WTC11 (cell line): ENCODE measurements at regions not wholly inside any gene's neighbourhood (a gene's known extent, or its start where the extent isn't known, plus 50 kb on each side); places are given as distances from the start of the nearest gene placed in this dataset.

Experiments used
- ATAC-seq: fragments of 200-7000 bp; cut with Tn5 transposase; 2 replicates; pipeline ENCODE4 v1.10.0; 2021; ENCODE audit warnings: mild to moderate bottlenecking, moderate library complexity
- CTCF ChIA-PET: fragments of 300-600 bp; sonication (Branson Sonifier 250); formaldehyde crosslinking; loops from one replicate; lab custom pipeline; 2021; ENCODE audit warnings: antibody characterized with exemption; lab: Charles Lee
- POLR2A ChIA-PET: fragments of 350-600 bp; sonication (Branson Sonifier 250); formaldehyde crosslinking; loops from one replicate; lab custom pipeline; 2021; ENCODE audit warnings: antibody characterized with exemption; lab: Charles Lee
- DNase-seq: peaks from one replicate; pipeline ENCODE4 v3.0.0; 2021; ENCODE audit warnings: low spot score
- H3K27ac Mint-ChIP-seq: 2 replicates; pipeline ENCODE4 v1.8.0; 2021; ENCODE audit warnings: mixed read lengths
- H3K27me3 Mint-ChIP-seq: 2 replicates; pipeline ENCODE4 v1.8.0; 2021; ENCODE audit warnings: low read depth, mild to moderate bottlenecking, moderate library complexity, mixed read lengths
- H3K36me3 Mint-ChIP-seq: 2 replicates; pipeline ENCODE4 v1.8.0; 2021; ENCODE audit warnings: mixed read lengths
- H3K4me1 Mint-ChIP-seq: 2 replicates; pipeline ENCODE4 v1.8.0; 2022; ENCODE audit warnings: mixed read lengths
- H3K4me3 Mint-ChIP-seq: 2 replicates; pipeline ENCODE4 v1.8.0; 2021; ENCODE audit warnings: mild to moderate bottlenecking, moderate library complexity, mixed read lengths
- H3K9me3 Mint-ChIP-seq: 2 replicates; pipeline ENCODE4 v1.8.0; 2021; ENCODE audit warnings: mixed read lengths
- ATF2 ChIP-seq: sonication (generic); formaldehyde crosslinking; IDR thresholded peaks from 2 replicates; pipeline ENCODE4 v1.8.1; 2022; ENCODE audit warnings: low read depth, missing genetic modification reagents, borderline replicate concordance
- ATF6 ChIP-seq: sonication (generic); formaldehyde crosslinking; IDR thresholded peaks from 2 replicates; pipeline ENCODE4 v1.8.1; 2023; ENCODE audit warnings: mild to moderate bottlenecking, missing genetic modification reagents
- E2F1 ChIP-seq: sonication (generic); formaldehyde crosslinking; IDR thresholded peaks from 2 replicates; pipeline ENCODE4 v1.8.0; 2022; ENCODE audit warnings: mild to moderate bottlenecking, missing genetic modification reagents
- ERG ChIP-seq: fragments of 250-450 bp; sonication (Bioruptor Pico); IDR thresholded peaks from 2 replicates; pipeline ENCODE4 v1.8.0; 2021; ENCODE audit warnings: mild to moderate bottlenecking
- HMGXB4 ChIP-seq: sonication (generic); formaldehyde crosslinking; IDR thresholded peaks from 2 replicates; pipeline ENCODE4 v1.8.1; 2023; ENCODE audit warnings: mild to moderate bottlenecking, moderate library complexity, missing genetic modification reagents
- IRF2 ChIP-seq: sonication (generic); formaldehyde crosslinking; IDR thresholded peaks from 2 replicates; pipeline ENCODE4 v1.8.0; 2022; ENCODE audit warnings: low read depth, missing genetic modification reagents, borderline replicate concordance
- MLX ChIP-seq: sonication (generic); formaldehyde crosslinking; IDR thresholded peaks from 2 replicates; pipeline ENCODE4 v1.8.1; 2023; ENCODE audit warnings: mild to moderate bottlenecking, missing genetic modification reagents, moderate library complexity
- PREB ChIP-seq: sonication (generic); formaldehyde crosslinking; IDR thresholded peaks from 2 replicates; pipeline ENCODE4 v1.8.1; 2022; ENCODE audit warnings: mild to moderate bottlenecking, missing genetic modification reagents, moderate library complexity, borderline replicate concordance
- SMAD3 ChIP-seq: sonication (generic); formaldehyde crosslinking; IDR thresholded peaks from 2 replicates; pipeline ENCODE4 v1.8.0; 2022; ENCODE audit warnings: missing genetic modification reagents, mild to moderate bottlenecking, borderline replicate concordance
- SOX15 ChIP-seq: fragments of 250-450 bp; sonication (Bioruptor Pico); IDR thresholded peaks from 2 replicates; pipeline ENCODE4 v1.9.0; 2021; ENCODE audit warnings: mild to moderate bottlenecking
- ZNF232 ChIP-seq: sonication (generic); formaldehyde crosslinking; IDR thresholded peaks from 2 replicates; pipeline ENCODE4 v1.8.0; 2022; ENCODE audit warnings: mild to moderate bottlenecking, missing genetic modification reagents
- ZNF317 ChIP-seq: sonication (generic); formaldehyde crosslinking; IDR thresholded peaks from 2 replicates; pipeline ENCODE4 v1.8.1; 2023; ENCODE audit warnings: low read depth, mild to moderate bottlenecking, moderate library complexity, missing genetic modification reagents, borderline replicate concordance
- ZNF423 ChIP-seq: fragments of 250-450 bp; sonication (Bioruptor Pico); IDR thresholded peaks from 2 replicates; pipeline ENCODE4 v2.1.2; 2022; ENCODE audit warnings: mild to moderate bottlenecking, moderate library complexity
- ZNF671 ChIP-seq: fragments of 250-450 bp; sonication (Bioruptor Pico); IDR thresholded peaks from 2 replicates; pipeline ENCODE4 v1.8.0; 2021; ENCODE audit warnings: mild to moderate bottlenecking

GRCh38 chr7:120053390-120053961 is 219.5 kb upstream of the KCND2 start (continued):
- no peak for TF ChIP-seq ERG

GRCh38 chr7:120054376-120055100 is 218.4 kb upstream of the KCND2 start:
- no peak for TF ChIP-seq ZNF423 (CRISPR knock-in tag)
- TF ChIP-seq ZNF671 (CRISPR knock-in tag): no peak
- no peak for TF ChIP-seq IRF2 (CRISPR knock-in tag)
- TF ChIP-seq ZNF317: no peak
- TF ChIP-seq ZNF232 (CRISPR knock-in tag): no peak
- no peak for TF ChIP-seq ATF2 (CRISPR knock-in tag)
- TF ChIP-seq E2F1 (CRISPR knock-in tag): no peak
- no peak for TF ChIP-seq SOX15 (CRISPR knock-in tag)
- no peak for TF ChIP-seq MLX
- no peak for TF ChIP-seq PREB
- TF ChIP-seq ATF6: no peak
- no peak for TF ChIP-seq SMAD3
- no peak for TF ChIP-seq HMGXB4 (CRISPR knock-in tag)
- H3K27me3 Mint-ChIP-seq: no peaks in the 10 kb centered on the region
- H3K9me3 Mint-ChIP-seq: peaks cover 6% of the 10 kb centered on the region
- H3K4me1 Mint-ChIP-seq: peaks cover 3% of the 10 kb centered on the region; the same call in 1 of the 2 replicates
- no peaks in the 10 kb centered on the region for H3K36me3 Mint-ChIP-seq
- DNase-seq: no peak
- CTCF ChIA-PET: no interaction called here
- H3K27ac Mint-ChIP-seq: no peak overlapping the region
- POLR2A ChIA-PET: no interaction called here
- H3K4me3 Mint-ChIP-seq: no peak overlapping the region
- peak; percentile 39 for ATAC-seq
